ENCODE measurements at regions not wholly inside any gene's neighbourhood (a gene's known extent, or its start where the extent isn't known, plus 50 kb on each side); places are given as distances from the start of the nearest gene placed in this dataset.

- Histone ChIP-seq H3K9ac (replicated peaks; ENCODE audit: extremely low read depth, insufficient read depth, low read length) (no peak overlapping the region), H2AFZ (ENCODE audit: low read depth, low read length) (no peak overlapping the region), H3K4me1 (ENCODE audit: control insufficient read depth, extremely low read depth, insufficient read depth, low read length) (no peaks in the 10 kb centered on the region), H3K36me3 (ENCODE audit: control insufficient read depth in 2 of 2, extremely low read depth in 1 of 2, insufficient read depth in 2 of 2, low read length in 2 of 2) (no peaks in the 10 kb centered on the region), H3K27me3 (ENCODE audit: control insufficient read depth in 2 of 2, insufficient read depth in 2 of 2, low read length in 2 of 2) (no peaks in the 10 kb centered on the region), H4K20me1 (replicated peaks; ENCODE audit: control insufficient read depth, extremely low read depth, insufficient read depth, low read length) (no peaks in the 10 kb centered on the region), H3K4me2 (ENCODE audit: insufficient read depth, low read length) (no peak overlapping the region), H3K79me2 (ENCODE audit: control insufficient read depth, insufficient read depth, low read length) (no peaks in the 10 kb centered on the region), H3K27ac (ENCODE audit: insufficient read depth, low read depth, low read length) (no peak overlapping the region), H3K9me1 (replicated peaks; ENCODE audit: control insufficient read depth, extremely low read depth, insufficient read depth, low read length) (no peaks in the 10 kb centered on the region), H3K4me3 (replicated peaks in 1 of 3; ENCODE audit: insufficient read depth in 1 of 3, low read depth in 1 of 3, low read length in 3 of 3) (no peak overlapping the region), H3K9me3 (replicated peaks; ENCODE audit: control insufficient read depth, insufficient read depth, low read length) (no peaks in the 10 kb centered on the region)
- DNase-seq (ENCODE audit: low read depth, low spot score) (no peak), FAIRE-seq (no peak)
- CTCF ChIA-PET, result no interaction called here
- TF ChIP-seq, protein P1, sequence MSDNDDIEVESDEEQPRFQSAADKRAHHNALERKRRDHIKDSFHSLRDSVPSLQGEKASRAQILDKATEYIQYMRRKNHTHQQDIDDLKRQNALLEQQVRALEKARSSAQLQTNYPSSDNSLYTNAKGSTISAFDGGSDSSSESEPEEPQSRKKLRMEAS (IDR thresholded peaks at IDR 0.05; ENCODE audit: insufficient read depth, insufficient read length), result no peak
- TF ChIP-seq FOS (IDR thresholded peaks at IDR 0.05; ENCODE audit: borderline replicate concordance, insufficient read depth, low read length) (no peak), POLR2A (IDR thresholded peaks at IDR 0.05; ENCODE audit: low read depth, low read length) (no peak), JUN (IDR thresholded peaks at IDR 0.05; ENCODE audit: borderline replicate concordance, insufficient read depth, insufficient read length, low read depth) (no peak), POLR2AphosphoS5 (IDR thresholded peaks at IDR 0.05; ENCODE audit: insufficient read depth, low read depth, low read length) (no peak), MYC (IDR thresholded peaks at IDR 0.05; ENCODE audit: low read depth, low read length) (no peak), CTCF (IDR thresholded peaks at IDR 0.05; ENCODE audit: extremely low read depth in 1 of 2, insufficient read depth in 1 of 2, low read depth in 1 of 2, low read length in 2 of 2) (no peak), EZH2 (IDR thresholded peaks at IDR 0.05; ENCODE audit: borderline replicate concordance, low read depth, low read length, severe bottlenecking) (no peak), GATA2 (IDR thresholded peaks at IDR 0.05; ENCODE audit: insufficient read depth, insufficient read length, low read depth, low read length) (no peak)
- dilution Hi-C loops (cut with MboI; ENCODE audit: extremely low pct_ligation_motif_present, low sequenced_read_pairs) (no loop called here), intact Hi-C loops (cut with micrococcal nuclease) (no loop called here)
- POLR2A ChIA-PET, result no interaction called here
- no TSS peak for BruUV-seq (replicated peaks)
These were observed 247.0 kb upstream of the RARB start for GRCh38 chr3:25181096-25181495.

Data from endothelial cell of umbilical vein (primary cell).